HAP-1 (cell line): ENCODE measurements at regions not wholly inside any gene's neighbourhood (a gene's known extent, or its start where the extent isn't known, plus 50 kb on each side); places are given as distances from the start of the nearest gene placed in this dataset.
"Not testable (repeated sequence)": the region's sequence is repeated elsewhere in the genome, so short reads cannot be mapped to it uniquely, and the experiment has no call there.

ENCODE experiments used
- DNase-seq, 2 experiments: peaks; one replicate each; pipeline ENCODE4 v3.0.0-alpha.2; 2016 to 2020; ENCODE audit warnings: low spot score in 2 of 2
- H3K27me3 ChIP-seq: fragments of 250-450 bp; sonication (Bioruptor Pico); 2 replicates; pipeline ENCODE4 v1.5.1; 2020; ENCODE audit warnings: low read depth, mild to moderate bottlenecking, moderate library complexity
- H3K36me3 ChIP-seq: fragments of 250-450 bp; sonication (Bioruptor Pico); replicated peaks from 2 replicates; pipeline ENCODE4 v1.5.1; 2020; ENCODE audit warnings: mild to moderate bottlenecking
- H3K4me1 ChIP-seq: fragments of 250-450 bp; sonication (Bioruptor Pico); 2 replicates; pipeline ENCODE4 v1.5.1; 2020; ENCODE audit warnings: mild to moderate bottlenecking
- H3K4me3 ChIP-seq: fragments of 250-450 bp; sonication (Bioruptor Pico); 2 replicates; pipeline ENCODE4 v1.5.1; 2020; ENCODE audit warnings: mild to moderate bottlenecking, moderate library complexity
- H3K9me3 ChIP-seq: fragments of 250-450 bp; sonication (Bioruptor Pico); 2 replicates; pipeline ENCODE4 v1.5.1; 2020; ENCODE audit warnings: mild to moderate bottlenecking, moderate library complexity
- in situ Hi-C: fragments of 300-500 bp; cut with MboI; formaldehyde crosslinking; loops from 3 replicates; pipeline ENCODE4 v1.14.3; 2020; ENCODE audit warnings: low sequenced_read_pairs, inconsistent platforms, mixed read lengths

DNA sequence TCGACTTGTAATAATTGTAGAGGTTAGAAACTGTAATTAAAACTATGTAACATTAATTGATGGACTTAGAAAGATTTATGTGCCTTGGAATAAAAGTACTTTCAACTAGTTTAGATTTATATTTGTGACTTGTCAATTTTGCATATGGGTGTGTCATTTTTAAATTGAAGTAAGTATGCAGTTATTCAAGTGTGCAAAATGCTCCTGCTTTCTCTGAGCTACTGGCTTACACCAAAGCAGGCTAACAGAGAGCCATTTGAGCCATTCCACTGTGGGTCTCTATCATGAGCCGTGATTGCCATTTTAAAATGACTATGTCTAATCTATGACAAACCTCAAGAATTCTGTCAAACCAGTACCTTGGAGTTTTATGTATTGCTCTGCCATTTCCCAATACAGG is 345.0 kb upstream of the MDFIC2 start:
- in situ Hi-C loops = no loop called here
- Histone ChIP-seq H3K36me3 (no peaks in the 10 kb centered on the region), H3K4me1 (no peaks in the 10 kb centered on the region), H3K9me3 (no peaks in the 10 kb centered on the region), H3K4me3 (no peak overlapping the region), H3K27me3 (no peaks in the 10 kb centered on the region)
- no peak for DNase-seq

DNA sequence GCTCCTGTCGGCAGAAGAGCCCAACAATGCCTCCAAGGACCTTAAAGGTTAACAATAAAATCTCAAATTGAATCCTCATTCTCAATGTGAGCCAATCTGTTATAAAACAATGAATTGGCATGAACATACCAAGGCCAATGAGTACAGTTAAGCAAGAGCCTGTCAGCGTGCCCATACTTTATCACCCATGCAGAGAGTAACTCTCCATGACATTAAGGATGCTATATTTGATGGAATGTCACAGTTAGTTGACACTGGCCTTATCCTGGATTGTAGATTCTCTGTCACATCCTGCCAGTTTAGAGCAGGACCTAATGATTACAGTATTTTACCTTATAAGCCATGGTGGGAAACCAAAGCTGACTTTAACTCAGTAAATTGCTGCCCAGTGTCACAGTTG is 335.4 kb upstream of the MDFIC2 start:
- Histone ChIP-seq H3K27me3 (no peaks in the 10 kb centered on the region), H3K36me3 (no peaks in the 10 kb centered on the region), H3K4me1 (no peaks in the 10 kb centered on the region), H3K9me3 (no peaks in the 10 kb centered on the region), H3K4me3 (no peak overlapping the region)
- in situ Hi-C loops = no loop called here
- DNase-seq = no peak

DNA sequence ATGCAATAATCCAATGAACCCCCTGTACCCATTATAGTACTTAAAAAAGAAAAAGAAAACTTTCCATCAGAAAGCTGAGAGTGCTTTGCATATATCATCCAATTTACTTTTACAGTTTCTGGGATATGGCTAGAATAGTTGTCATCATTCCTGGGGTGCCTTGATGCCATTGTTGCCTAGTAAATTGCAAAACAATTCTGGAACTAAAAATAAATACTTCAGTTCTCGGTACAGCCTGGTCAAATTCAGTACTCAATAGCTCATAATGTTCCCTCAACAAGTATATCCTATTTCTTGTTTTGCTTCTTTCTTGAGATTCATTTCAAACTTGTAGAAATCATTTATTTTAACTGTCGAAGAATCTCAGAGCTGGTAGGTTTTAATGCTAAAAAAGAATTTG is 334.7 kb upstream of the MDFIC2 start:
- Histone ChIP-seq H3K4me3 (no peak overlapping the region), H3K4me1 (no peaks in the 10 kb centered on the region), H3K36me3 (no peaks in the 10 kb centered on the region), H3K27me3 (no peaks in the 10 kb centered on the region), H3K9me3 (no peaks in the 10 kb centered on the region)
- no peak for DNase-seq
- in situ Hi-C loops = no loop called here

DNA sequence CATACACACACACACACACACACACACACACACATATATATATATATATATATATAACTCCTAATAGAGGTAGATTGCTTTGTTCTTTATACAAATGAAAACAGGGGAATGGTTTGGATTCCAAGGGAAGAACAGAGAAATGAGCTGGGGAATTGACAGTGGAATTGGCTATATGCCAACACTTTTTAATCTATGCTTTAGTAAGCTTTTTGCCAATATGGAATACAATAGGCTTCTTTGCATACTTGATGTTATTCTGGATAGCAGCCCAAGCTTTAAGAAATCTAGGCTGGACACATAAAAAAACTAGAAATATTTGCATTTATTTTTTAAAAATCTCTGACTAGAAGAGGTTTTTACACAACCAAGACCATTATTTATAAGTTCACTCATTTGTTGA is 334.2 kb upstream of the MDFIC2 start:
- Histone ChIP-seq H3K9me3 (no peaks in the 10 kb centered on the region), H3K4me1 (no peaks in the 10 kb centered on the region), H3K27me3 (no peaks in the 10 kb centered on the region), H3K4me3 (no peak overlapping the region), H3K36me3 (no peaks in the 10 kb centered on the region)
- DNase-seq = peak in 1 of 2 experiments; percentile 17
- in situ Hi-C loops = no loop called here

DNA sequence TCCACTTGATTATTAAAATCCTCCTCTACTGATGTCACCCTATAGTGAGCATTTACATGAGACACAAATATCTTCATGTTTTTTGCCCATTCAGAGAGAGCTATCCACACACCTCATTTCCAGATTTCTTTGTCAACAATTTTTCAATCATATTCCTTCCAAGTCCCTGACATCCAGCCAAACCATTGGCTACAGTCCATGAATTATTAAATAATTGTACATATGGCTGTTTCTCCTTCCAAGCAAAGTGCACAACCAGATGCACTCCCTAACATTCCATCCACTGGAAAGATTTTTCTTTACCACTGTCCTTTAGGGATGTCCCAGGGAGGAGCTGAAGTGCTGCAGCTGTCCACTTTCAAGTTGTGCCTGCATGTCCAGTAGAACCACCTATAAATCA is 328.0 kb upstream of the MDFIC2 start:
- Histone ChIP-seq H3K27me3 (no peaks in the 10 kb centered on the region), H3K4me1 (no peaks in the 10 kb centered on the region), H3K4me3 (no peak overlapping the region), H3K9me3 (no peaks in the 10 kb centered on the region), H3K36me3 (no peaks in the 10 kb centered on the region)
- DNase-seq = no peak
- in situ Hi-C loops = no loop called here

DNA sequence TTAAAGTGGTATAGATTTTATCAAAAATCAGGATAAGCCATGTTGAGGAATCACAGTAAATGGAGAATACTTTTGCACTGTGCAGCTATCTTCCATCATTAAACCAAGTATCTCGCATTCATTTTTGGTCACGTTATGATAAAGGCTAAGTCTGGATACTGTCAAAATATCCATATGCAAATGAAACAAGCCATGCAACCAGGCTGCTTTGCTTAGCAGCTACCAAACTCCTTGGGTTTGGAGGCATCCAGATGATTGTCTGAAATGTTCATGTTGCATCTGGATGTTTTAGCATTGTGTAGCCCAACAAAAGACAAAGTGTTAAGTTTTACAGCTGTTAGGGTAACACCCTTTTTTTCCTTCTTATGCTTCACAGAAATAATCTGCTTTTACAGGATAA is 322.9 kb upstream of the MDFIC2 start:
- DNase-seq = no peak
- no peaks in the 10 kb centered on the region for H3K36me3 ChIP-seq
- H3K27me3 ChIP-seq = no peaks in the 10 kb centered on the region
- no peaks in the 10 kb centered on the region for H3K4me1 ChIP-seq
- H3K9me3 ChIP-seq = no peaks in the 10 kb centered on the region
- in situ Hi-C loops = no loop called here
- H3K4me3 ChIP-seq = no peak overlapping the region

DNA sequence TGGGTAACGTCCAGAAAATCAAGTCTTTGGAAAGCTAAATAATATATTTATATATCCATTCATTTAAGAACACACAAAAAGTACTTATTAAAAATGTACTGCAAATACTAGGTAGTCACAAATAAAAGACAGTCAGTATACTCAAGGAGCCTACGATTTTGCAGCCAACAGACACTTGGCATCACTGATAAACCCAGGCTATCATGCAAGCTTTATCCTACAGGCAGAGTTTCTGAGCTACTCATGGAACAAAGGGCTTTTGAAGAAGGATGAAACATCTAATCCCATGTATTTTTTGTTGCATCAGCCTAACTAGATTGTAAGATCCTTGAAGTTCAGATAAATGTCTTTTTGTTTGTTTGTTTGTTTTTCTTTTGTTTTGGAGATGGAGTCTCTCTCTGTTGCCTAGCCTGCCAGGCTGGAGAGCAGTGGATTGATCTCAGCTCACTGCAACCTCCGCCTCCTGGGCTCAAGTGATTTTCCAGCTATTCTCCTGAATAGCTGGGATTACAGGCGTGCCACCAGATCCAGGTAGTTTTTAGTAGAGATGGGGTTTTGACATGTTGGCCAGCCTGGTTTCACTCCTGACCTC is 319.4 kb upstream of the MDFIC2 start:
- in situ Hi-C loops = no loop called here
- no peaks in the 10 kb centered on the region for H3K27me3 ChIP-seq
- no peaks in the 10 kb centered on the region for H3K9me3 ChIP-seq
- H3K36me3 ChIP-seq = no peaks in the 10 kb centered on the region
- no peaks in the 10 kb centered on the region for H3K4me1 ChIP-seq
- no peak for DNase-seq
- H3K4me3 ChIP-seq = no peak overlapping the region

DNA sequence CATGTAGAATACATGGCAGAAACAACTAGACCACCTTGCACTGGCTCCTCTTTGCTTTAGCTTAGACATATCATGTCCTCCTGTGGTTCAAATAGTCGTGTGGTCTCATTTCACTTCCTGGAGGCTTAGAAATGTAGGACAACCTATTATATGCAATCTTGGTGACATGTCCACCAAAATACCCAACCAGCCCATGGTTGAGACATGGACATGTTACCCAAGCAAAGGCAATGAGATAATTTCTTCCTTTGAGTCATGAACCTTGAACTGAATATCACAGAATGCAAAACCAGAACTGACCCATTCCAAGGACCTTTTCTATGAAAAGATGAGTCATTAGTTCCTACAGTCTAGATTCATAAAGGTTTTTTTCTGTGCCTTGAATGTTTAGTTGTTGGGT is 309.0 kb upstream of the MDFIC2 start:
- H3K36me3 ChIP-seq = no peaks in the 10 kb centered on the region
- DNase-seq = no peak
- no peak overlapping the region for H3K4me3 ChIP-seq
- H3K4me1 ChIP-seq = no peaks in the 10 kb centered on the region
- H3K27me3 ChIP-seq = no peaks in the 10 kb centered on the region
- in situ Hi-C loops = no loop called here
- no peaks in the 10 kb centered on the region; the same call in 1 of the 2 replicates for H3K9me3 ChIP-seq

DNA sequence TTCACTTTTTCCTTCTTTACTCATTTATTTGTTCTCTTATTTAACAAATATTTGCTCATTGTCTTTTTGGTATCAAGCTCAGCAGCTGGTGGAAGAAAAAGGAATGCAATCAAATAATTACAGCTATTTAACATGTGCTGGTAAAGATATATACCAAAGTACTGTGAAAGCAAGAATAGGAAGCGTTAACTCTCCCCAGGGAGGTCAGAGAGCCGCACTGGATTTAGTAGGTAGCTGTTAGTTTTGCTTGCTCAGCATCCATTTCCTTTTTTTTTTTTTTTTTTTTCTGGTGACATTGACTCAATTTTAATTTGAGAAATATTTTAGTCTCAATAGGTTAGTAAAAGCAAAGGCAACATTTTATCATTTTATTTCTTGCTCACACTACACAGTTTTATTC is 308.5 kb upstream of the MDFIC2 start:
- in situ Hi-C loops = no loop called here
- Histone ChIP-seq H3K4me1 (peaks cover under 1% of the 10 kb centered on the region; the same call in 1 of the 2 replicates), H3K4me3 (no peak overlapping the region), H3K36me3 (no peaks in the 10 kb centered on the region), H3K27me3 (no peaks in the 10 kb centered on the region), H3K9me3 (no peaks in the 10 kb centered on the region; the same call in 1 of the 2 replicates)
- no peak for DNase-seq

DNA sequence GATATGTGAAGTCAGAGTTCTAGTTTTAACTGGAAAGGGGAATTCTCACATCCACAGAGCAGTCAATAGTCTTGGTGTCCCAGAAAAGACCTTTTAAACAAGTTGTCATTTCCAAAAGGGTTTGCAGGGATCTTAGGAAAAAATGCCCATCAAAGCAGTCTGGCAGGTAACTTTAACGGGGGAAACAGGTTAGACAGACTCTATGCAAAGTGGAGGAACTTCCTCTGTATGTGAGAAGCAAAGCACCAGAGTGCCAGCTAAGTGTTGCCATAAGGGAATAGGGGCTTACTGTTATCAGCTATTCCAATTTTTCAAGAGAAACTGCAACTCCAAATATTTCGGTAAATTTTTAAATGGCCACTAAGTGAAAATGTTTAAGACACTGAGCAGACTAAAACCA is 307.9 kb upstream of the MDFIC2 start:
- no peak for DNase-seq
- in situ Hi-C loops = no loop called here
- H3K4me1 ChIP-seq = peaks cover 6% of the 10 kb centered on the region
- no peaks in the 10 kb centered on the region for H3K36me3 ChIP-seq
- H3K9me3 ChIP-seq = no peaks in the 10 kb centered on the region; the same call in 1 of the 2 replicates
- no peak overlapping the region for H3K4me3 ChIP-seq
- H3K27me3 ChIP-seq = no peaks in the 10 kb centered on the region

DNA sequence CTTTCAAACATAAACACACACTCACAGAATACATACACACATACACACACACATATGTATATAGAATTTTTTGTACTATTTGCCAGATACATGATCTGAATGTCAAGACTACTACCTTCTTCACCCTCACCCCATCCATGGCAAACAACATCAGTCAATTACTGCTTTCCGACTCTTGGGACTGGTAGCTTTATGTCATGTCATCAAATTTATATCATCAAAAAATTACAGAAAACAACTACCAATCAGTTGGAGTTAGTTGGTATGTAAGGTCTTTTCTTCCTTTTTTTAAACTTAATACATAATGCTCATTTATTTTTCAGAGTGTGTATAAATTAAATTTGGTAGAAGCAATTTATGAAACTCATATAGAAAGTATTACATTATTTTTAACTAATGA is 305.7 kb upstream of the MDFIC2 start:
- no peak overlapping the region for H3K4me3 ChIP-seq
- no peak for DNase-seq
- H3K36me3 ChIP-seq = no peaks in the 10 kb centered on the region
- no peaks in the 10 kb centered on the region for H3K27me3 ChIP-seq
- peaks cover 15% of the 10 kb centered on the region for H3K4me1 ChIP-seq
- in situ Hi-C loops = no loop called here
- no peaks in the 10 kb centered on the region; the same call in none of the 2 replicates for H3K9me3 ChIP-seq

DNA sequence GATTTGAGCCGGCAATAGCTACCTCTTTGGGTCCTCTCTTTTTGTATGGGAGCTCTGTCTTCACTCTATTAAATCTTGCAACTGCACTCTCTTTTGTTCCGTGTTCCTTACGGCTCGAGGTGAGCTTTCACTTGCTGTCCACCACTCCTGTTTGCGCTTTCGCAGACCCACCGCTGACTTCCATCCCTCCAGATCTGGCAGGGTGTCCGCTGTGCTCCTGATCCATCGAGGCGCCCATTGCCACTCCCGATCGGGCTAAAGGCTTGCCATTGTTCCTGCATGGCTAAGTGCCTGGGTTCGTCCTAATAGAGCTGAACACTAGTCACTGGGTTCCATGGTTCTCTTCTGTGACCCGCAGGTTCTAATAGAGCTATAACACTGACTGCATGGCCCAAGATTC is 304.9 kb upstream of the MDFIC2 start:
- in situ Hi-C loops, H3K36me3 ChIP-seq, H3K9me3 ChIP-seq, DNase-seq, H3K27me3 ChIP-seq, H3K4me3 ChIP-seq: not testable (repeated sequence)
- peaks cover 15% of the 10 kb centered on the region for H3K4me1 ChIP-seq

DNA sequence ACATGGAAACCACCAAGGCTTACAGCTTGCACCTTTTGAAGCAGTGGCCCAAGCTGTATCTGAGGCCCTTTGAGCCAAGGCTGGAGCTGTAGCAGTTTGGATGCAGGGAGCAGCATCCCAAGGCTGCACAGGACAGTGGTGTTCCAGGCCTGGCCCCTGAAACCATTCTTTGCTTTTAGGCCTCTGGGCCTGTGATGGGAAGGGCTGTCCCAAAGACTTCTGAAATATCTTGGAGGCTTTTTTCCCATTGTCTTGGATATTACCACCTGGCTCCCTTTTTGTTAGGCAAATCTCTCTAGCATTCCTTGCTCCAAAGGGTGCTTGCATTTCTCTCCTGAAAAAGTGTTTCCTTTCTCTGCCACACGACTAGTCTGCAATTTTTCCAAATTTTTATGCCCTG is 302.8 kb upstream of the MDFIC2 start:
- Histone ChIP-seq H3K4me1 (peaks cover 15% of the 10 kb centered on the region), H3K9me3 (peaks cover 3% of the 10 kb centered on the region), H3K36me3 (no peaks in the 10 kb centered on the region), H3K27me3 (no peaks in the 10 kb centered on the region), H3K4me3 (no peak overlapping the region)
- in situ Hi-C loops = no loop called here
- peak; percentile 69 to 89 for DNase-seq

DNA sequence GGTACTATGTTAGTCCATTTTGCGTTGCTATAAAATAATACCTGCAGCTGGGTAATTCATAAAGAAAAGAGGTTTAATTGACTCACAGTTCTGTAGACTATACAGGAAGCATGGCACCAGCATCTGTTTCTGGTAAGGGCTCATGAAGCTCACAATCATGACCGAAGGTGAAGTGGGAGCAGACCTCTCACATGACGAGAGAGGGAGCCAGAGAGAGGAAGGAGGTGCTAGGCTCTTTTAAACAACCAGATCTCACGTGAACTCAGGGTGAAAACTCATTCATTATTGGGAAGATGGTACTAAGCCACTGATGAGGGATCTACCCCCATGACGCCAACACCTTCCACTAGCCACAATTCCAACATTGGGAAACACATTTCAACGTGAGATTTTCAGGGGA is 301.7 kb upstream of the MDFIC2 start:
- in situ Hi-C loops = no loop called here
- Histone ChIP-seq H3K4me3 (no peak overlapping the region), H3K36me3 (no peaks in the 10 kb centered on the region), H3K27me3 (no peaks in the 10 kb centered on the region), H3K4me1 (peaks cover 15% of the 10 kb centered on the region), H3K9me3 (peaks cover 3% of the 10 kb centered on the region)
- DNase-seq = no peak

DNA sequence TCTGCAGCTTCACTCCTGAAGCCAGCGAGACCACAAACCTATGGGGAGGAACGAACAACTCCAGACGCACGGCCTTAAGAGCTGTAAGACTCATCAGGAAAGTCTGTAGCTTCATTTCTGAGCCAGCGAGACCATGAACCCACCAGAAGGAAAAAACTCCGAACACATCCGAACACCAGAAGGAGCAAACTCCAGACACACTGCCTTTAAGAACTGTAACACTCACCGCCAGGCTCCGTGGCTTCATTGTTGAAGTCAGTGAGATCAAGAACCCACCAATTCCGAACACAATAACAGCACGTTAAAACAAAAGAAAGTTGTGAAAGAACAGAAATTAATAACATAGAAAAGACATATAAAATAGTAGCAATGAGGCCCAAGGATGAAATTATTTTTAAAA is 300.5 kb upstream of the MDFIC2 start:
- in situ Hi-C loops = no loop called here
- H3K4me3 ChIP-seq = no peak overlapping the region
- H3K27me3 ChIP-seq = no peaks in the 10 kb centered on the region
- H3K36me3 ChIP-seq = no peaks in the 10 kb centered on the region
- peaks cover 3% of the 10 kb centered on the region for H3K9me3 ChIP-seq
- peaks cover 15% of the 10 kb centered on the region for H3K4me1 ChIP-seq
- no peak for DNase-seq
